SH-SY5Y (cell line): ENCODE measurements at regions not wholly inside any gene's neighbourhood (a gene's known extent, or its start where the extent isn't known, plus 50 kb on each side); places are given as distances from the start of the nearest gene placed in this dataset.

Source experiments
- GATA2 ChIP-seq: IDR thresholded peaks from 2 replicates; pipeline ENCODE4 v1.6.1; 2011; ENCODE audit warnings: mild to moderate bottlenecking, low read depth, low read length
- GATA3 ChIP-seq: IDR thresholded peaks from 2 replicates; pipeline ENCODE4 v1.6.1; 2011; ENCODE audit warnings: low read depth, mild to moderate bottlenecking, low read length, moderate library complexity

DNA sequence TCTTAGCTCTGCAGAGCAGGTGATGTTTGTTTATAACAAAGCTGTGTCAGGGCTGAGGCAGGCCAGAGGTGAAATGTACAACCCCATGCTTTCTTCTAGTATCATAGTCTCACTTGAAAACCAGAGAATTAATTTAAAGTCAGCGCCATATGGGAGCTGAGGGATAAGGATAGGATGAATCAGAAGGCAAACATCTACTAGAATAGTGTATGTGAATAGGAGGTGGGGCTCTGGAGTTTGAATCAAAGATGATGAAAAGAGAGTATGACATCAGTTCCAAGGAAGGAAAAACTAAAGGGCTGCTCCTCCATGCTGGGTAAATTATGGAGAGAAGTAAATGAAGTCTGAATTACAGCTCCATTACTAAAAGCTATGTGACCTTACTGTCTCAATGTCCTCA, 441.5 kb downstream of the RASEF start:
- no peak for TF ChIP-seq GATA2
- TF ChIP-seq GATA3: no peak
